ENCODE measurements at regions not wholly inside any gene's neighbourhood (a gene's known extent, or its start where the extent isn't known, plus 50 kb on each side); places are given as distances from the start of the nearest gene placed in this dataset.
A peak's percentile ranks its signal among the peaks of the same experiment; 100 is the strongest.
"Not testable (repeated sequence)": the region's sequence is repeated elsewhere in the genome, so short reads cannot be mapped to it uniquely, and the experiment has no call there.

DNA sequence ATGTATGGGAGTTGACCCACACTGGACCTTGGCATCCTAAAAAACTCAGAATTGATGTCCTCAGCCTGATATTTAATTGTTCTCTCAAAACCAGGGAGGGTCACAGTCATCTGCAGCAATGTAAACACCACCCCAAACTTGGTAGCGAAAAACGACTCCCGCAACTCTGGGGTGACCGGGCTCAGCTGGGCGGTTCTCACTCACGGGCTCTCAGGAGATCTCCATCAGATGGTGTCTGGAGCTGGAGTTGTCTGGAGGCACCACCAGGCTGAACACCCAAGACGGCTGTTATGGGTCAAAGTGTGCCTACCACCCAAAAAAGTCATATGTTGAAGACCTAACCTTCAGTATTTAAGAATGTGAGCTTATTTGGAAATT lies 50.9 kb upstream of the NXT1 start:
- no peaks in the 10 kb centered on the region for H3K4me1 ChIP-seq (ENCODE audit: control insufficient read depth, insufficient read depth, low read length)
- H3K4me3 ChIP-seq (ENCODE audit: low read length) = no peak overlapping the region
- H3K36me3 ChIP-seq (ENCODE audit: control insufficient read depth, insufficient read depth, low read length) = no peaks in the 10 kb centered on the region
- H3K9ac ChIP-seq (ENCODE audit: low read length) = no peak overlapping the region
- peaks cover 7% of the 10 kb centered on the region for H3K27me3 ChIP-seq (ENCODE audit: control insufficient read depth, insufficient read depth, low read length)
- H3K9me3 ChIP-seq (ENCODE audit: control insufficient read depth, low read length) = no peaks in the 10 kb centered on the region

DNA sequence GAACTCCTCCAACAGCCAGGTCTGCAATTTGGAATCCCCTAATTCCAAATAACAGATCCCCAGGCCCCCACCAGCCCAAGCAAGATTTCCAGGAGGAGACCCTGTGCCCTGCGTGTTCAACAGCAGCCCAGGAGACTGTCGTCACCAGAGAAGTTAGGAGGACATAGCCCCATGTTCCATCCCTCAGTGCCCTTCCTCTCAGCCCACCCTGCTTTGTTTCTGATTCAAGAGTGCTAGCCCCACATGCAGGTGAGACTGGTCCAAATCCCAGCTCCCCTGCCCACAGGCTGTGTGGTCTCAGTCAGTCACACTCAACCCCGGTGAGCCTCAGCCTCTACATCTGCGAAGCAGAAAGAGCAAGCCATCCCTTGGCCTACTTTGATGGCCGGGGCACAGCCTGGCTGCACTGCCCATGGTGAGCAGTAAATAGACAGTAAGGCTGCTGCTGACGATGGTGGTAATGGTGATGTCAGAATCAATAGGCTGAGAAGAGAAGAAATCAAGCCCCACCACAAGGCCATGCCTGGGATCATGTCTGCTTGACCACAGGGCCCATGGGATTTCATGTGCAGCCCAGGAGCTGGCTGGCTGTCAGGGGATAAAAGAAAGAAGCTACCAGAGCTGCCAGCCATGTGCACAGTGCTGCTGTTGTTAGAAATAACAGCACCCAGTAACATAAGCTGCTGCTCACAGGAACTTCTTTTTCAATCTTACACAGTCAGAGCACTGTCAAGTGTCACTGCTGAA lies 51.5 kb upstream of the NXT1 start:
- H3K4me3 ChIP-seq (ENCODE audit: low read length) = no peak overlapping the region
- no peaks in the 10 kb centered on the region for H3K9me3 ChIP-seq (ENCODE audit: control insufficient read depth, low read length)
- peaks cover 7% of the 10 kb centered on the region for H3K27me3 ChIP-seq (ENCODE audit: control insufficient read depth, insufficient read depth, low read length)
- no peak overlapping the region for H3K9ac ChIP-seq (ENCODE audit: low read length)
- no peaks in the 10 kb centered on the region for H3K4me1 ChIP-seq (ENCODE audit: control insufficient read depth, insufficient read depth, low read length)
- no peaks in the 10 kb centered on the region for H3K36me3 ChIP-seq (ENCODE audit: control insufficient read depth, insufficient read depth, low read length)

DNA sequence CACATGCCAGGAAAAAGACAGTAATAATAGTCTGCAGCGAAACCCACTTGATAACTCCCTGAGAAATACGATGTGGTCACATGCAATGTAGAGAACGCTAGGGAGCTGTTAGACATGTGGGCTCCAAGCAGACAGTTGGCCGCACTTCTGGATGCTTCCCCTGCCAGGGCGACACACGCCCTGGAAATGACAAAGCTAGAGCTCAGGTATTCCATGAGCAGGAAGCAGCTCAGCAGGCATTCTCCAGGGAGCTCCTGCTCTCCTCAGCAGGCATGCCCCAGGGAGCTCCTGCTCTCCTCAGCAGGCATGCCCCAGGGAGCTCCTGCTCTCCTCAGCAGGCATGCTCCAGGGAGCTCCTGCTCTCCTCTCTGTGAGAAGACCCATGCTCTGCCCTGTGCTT lies 52.4 kb upstream of the NXT1 start:
- Histone ChIP-seq H3K36me3 (ENCODE audit: control insufficient read depth, insufficient read depth, low read length) (no peaks in the 10 kb centered on the region), H3K4me1 (ENCODE audit: control insufficient read depth, insufficient read depth, low read length) (no peaks in the 10 kb centered on the region), H3K9me3 (ENCODE audit: control insufficient read depth, low read length) (no peaks in the 10 kb centered on the region), H3K9ac (ENCODE audit: low read length) (no peak overlapping the region), H3K4me3 (ENCODE audit: low read length) (no peak overlapping the region), H3K27me3 (ENCODE audit: control insufficient read depth, insufficient read depth, low read length) (peaks cover 7% of the 10 kb centered on the region)

DNA sequence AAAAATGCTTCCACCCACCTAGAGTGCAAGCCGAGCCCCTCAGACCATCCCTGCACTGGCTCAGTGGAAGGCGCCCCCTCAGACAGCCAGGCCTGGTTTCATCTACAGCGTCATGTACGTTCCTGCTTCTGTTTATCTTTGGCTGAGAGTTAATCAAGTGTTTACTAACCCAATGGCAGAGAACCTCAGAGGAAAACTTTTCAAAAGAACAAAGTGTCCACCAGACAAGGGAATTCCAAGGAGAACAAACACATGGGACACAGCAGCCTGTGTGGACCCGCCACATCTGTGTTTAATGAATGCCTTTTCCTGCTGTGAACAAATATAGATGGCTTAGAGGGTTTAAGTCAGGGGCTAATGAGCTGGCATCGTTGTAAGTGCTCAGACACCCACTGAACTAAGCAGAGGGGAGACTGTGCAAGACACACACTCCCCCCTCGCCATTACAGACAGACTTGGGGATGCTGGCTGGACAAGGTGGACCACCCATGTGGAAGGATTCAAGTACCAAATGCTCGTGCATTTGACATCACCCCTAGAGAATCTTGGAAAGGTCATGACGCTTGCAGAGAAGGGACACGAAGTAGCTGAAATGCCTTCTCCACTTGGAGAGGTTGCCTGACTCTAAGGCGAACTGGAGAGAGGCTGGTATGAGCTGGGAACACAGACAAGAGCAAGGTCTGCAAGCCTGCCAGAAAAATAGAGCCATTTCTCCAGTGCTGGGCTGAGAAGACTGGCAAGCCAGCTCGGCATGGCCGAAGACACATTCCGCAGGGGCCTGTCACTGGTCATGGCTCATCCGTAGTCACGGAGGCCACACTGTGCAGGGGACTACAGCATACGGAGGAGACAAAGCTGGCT lies 53.5 kb upstream of the NXT1 start:
- H3K36me3 ChIP-seq (ENCODE audit: control insufficient read depth, insufficient read depth, low read length) = no peaks in the 10 kb centered on the region
- no peaks in the 10 kb centered on the region for H3K4me1 ChIP-seq (ENCODE audit: control insufficient read depth, insufficient read depth, low read length)
- no peak overlapping the region for H3K4me3 ChIP-seq (ENCODE audit: low read length)
- peak overlapping the region; percentile 8 for H3K9ac ChIP-seq (ENCODE audit: low read length)
- no peaks in the 10 kb centered on the region for H3K9me3 ChIP-seq (ENCODE audit: control insufficient read depth, low read length)
- peaks cover 7% of the 10 kb centered on the region for H3K27me3 ChIP-seq (ENCODE audit: control insufficient read depth, insufficient read depth, low read length)

DNA sequence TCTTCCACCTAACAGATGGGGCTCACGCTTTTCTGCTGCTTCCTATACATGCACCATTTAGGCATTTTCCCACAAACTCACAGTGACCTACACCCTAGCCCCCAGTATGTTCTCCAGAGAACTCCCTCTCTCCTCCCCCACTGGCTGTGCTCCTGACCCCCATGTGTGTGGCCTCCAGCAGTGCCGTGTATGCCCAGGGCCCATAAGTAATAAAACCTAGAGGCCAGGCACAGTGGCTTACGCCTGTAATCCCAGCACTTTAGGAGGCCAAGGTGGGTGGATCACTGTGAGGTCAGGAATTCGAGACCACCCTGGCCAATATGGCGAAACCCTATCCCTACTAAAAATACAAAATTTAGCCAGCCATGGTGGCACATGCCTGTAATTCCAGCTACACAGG lies 54.7 kb upstream of the NXT1 start:
- Histone ChIP-seq H3K9ac (ENCODE audit: low read length) (no peak overlapping the region), H3K4me1 (ENCODE audit: control insufficient read depth, insufficient read depth, low read length) (no peaks in the 10 kb centered on the region), H3K36me3 (ENCODE audit: control insufficient read depth, insufficient read depth, low read length) (no peaks in the 10 kb centered on the region), H3K9me3 (ENCODE audit: control insufficient read depth, low read length) (no peaks in the 10 kb centered on the region), H3K4me3 (ENCODE audit: low read length) (no peak overlapping the region), H3K27me3 (ENCODE audit: control insufficient read depth, insufficient read depth, low read length) (peaks cover 7% of the 10 kb centered on the region)

DNA sequence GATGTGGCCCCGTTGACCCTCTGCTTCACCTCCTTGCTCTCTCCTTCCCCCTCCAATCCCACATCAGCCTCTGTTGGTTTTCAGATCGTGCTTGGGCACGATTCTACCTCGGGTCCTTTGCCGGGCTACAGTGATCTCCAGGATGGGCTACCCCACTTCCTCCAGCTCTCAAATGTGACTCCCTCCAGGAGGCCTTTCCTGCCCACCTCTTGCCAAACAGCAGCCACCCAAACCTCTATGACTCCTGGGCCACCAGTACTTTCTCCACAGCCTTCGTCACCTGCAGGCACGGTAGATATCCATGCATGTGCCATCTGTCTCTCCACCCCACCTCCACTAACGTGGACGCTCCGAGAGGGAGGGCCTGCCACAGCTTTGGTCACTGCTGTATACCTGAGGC lies 55.9 kb upstream of the NXT1 start:
- H3K36me3 ChIP-seq (ENCODE audit: control insufficient read depth, insufficient read depth, low read length) = no peaks in the 10 kb centered on the region
- no peaks in the 10 kb centered on the region for H3K9me3 ChIP-seq (ENCODE audit: control insufficient read depth, low read length)

DNA sequence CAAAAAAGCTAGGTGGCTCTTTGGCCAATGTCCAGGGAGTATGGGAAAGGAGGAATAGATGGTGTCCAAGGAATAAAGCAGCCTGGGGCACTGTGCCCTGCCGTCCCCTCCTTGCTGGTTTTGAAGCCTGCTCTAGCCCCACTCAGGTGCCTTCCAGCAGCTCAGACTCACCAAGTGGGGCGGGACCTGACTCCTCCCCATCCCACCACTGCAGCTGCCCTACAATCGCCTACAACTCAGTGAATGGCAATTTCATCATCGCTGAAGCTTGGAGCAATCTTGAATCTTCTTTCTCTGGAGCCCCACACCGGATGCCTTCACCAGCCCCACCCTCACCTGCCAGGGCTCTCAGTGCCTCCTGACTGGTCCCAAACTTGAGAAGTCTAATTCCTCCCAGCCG lies 56.4 kb upstream of the NXT1 start:
- Histone ChIP-seq H3K36me3 (ENCODE audit: control insufficient read depth, insufficient read depth, low read length) (no peaks in the 10 kb centered on the region), H3K9ac (ENCODE audit: low read length) (no peak overlapping the region), H3K4me3 (ENCODE audit: low read length) (no peak overlapping the region), H3K27me3 (ENCODE audit: control insufficient read depth, insufficient read depth, low read length) (peaks cover 7% of the 10 kb centered on the region), H3K9me3 (ENCODE audit: control insufficient read depth, low read length) (no peaks in the 10 kb centered on the region), H3K4me1 (ENCODE audit: control insufficient read depth, insufficient read depth, low read length) (no peaks in the 10 kb centered on the region)

More for the DNA sequence above, 55.9 kb upstream of the NXT1 start:
- Histone ChIP-seq H3K27me3 (ENCODE audit: control insufficient read depth, insufficient read depth, low read length) (peaks cover 7% of the 10 kb centered on the region), H3K4me1 (ENCODE audit: control insufficient read depth, insufficient read depth, low read length) (no peaks in the 10 kb centered on the region), H3K4me3 (ENCODE audit: low read length) (no peak overlapping the region), H3K9ac (ENCODE audit: low read length) (no peak overlapping the region)

DNA sequence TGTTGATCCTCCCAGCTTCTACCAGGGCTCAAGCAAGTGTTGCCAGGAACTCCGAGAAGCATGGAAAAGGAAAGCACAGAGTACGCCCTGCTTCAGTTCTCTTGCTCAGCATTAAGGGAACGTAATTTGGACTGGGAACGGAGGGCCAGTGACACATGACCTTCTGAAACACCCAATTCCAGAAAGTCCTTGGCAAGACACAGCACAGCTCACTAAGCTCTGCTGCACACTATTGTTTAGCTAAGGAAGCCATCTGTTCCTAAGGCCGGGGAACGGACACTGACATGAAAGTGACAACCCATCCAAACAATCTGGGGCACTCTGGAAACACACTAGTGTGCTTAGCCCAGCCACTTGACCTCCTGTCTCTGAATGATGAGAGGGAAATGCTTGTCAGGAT lies 56.9 kb upstream of the NXT1 start:
- H3K4me1 ChIP-seq (ENCODE audit: control insufficient read depth, insufficient read depth, low read length) = no peaks in the 10 kb centered on the region

DNA sequence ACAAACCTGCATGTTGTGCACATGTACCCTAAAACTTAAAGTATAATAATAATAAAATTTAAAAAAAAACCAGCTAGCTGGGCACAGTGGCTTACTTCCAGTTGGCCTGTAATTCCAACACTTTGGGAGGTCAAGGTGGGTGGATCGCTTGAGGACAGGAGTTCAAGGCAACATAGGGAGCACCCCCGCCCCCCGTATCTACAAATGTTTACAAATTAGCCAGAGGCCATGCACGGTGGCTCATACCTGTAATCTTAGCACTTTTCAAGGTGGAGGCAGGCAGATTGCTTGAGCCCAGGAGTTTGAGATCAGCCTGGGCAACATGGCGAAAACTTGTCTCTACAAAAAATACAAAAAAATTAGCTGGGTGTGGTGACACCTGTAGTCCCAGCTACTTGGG lies 58.3 kb upstream of the NXT1 start:
- not testable (repeated sequence) for H3K9me3 ChIP-seq (ENCODE audit: control insufficient read depth, low read length); H3K9ac ChIP-seq (ENCODE audit: low read length); H3K4me1 ChIP-seq (ENCODE audit: control insufficient read depth, insufficient read depth, low read length); H3K36me3 ChIP-seq (ENCODE audit: control insufficient read depth, insufficient read depth, low read length); H3K4me3 ChIP-seq (ENCODE audit: low read length); H3K27me3 ChIP-seq (ENCODE audit: control insufficient read depth, insufficient read depth, low read length)

More for the DNA sequence above, 56.9 kb upstream of the NXT1 start:
- no peak overlapping the region for H3K9ac ChIP-seq (ENCODE audit: low read length)
- H3K36me3 ChIP-seq (ENCODE audit: control insufficient read depth, insufficient read depth, low read length) = no peaks in the 10 kb centered on the region
- H3K4me3 ChIP-seq (ENCODE audit: low read length) = no peak overlapping the region
- H3K9me3 ChIP-seq (ENCODE audit: control insufficient read depth, low read length) = no peaks in the 10 kb centered on the region
- peaks cover 7% of the 10 kb centered on the region for H3K27me3 ChIP-seq (ENCODE audit: control insufficient read depth, insufficient read depth, low read length)

DNA sequence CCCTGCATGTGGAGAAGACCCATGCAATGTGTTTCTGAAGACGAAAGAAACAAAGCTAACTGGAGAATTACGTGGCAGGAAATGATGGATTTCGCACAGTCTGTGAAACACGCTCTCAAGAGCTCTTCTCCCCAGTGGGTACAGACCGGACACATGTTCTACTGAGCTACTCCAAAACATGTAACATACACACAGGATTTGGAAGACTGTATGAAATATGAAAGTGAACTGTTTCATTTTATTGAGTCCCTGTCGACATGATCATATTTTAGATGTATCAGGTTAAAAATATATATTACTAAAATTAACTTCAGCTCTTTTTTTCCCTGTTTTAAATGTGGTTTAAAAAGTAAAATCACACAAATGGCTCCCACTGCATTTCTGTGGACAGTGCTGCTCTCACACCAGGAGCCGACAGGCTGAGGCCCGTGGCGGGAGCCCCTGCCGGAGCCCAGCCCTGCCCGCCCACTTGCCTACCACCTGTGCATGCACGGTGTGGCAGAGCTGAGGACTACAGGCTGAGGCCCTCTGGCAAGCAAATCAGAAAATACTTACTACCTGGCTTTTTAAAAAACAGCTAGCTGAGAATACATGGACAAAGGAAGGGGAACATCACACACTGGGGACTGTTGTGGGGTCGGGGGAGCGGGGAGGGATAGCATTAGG lies 58.9 kb upstream of the NXT1 start:
- Histone ChIP-seq H3K4me3 (ENCODE audit: low read length) (no peak overlapping the region), H3K4me1 (ENCODE audit: control insufficient read depth, insufficient read depth, low read length) (no peaks in the 10 kb centered on the region), H3K9ac (ENCODE audit: low read length) (no peak overlapping the region), H3K36me3 (ENCODE audit: control insufficient read depth, insufficient read depth, low read length) (no peaks in the 10 kb centered on the region), H3K9me3 (ENCODE audit: control insufficient read depth, low read length) (no peaks in the 10 kb centered on the region), H3K27me3 (ENCODE audit: control insufficient read depth, insufficient read depth, low read length) (peaks cover 7% of the 10 kb centered on the region)

DNA sequence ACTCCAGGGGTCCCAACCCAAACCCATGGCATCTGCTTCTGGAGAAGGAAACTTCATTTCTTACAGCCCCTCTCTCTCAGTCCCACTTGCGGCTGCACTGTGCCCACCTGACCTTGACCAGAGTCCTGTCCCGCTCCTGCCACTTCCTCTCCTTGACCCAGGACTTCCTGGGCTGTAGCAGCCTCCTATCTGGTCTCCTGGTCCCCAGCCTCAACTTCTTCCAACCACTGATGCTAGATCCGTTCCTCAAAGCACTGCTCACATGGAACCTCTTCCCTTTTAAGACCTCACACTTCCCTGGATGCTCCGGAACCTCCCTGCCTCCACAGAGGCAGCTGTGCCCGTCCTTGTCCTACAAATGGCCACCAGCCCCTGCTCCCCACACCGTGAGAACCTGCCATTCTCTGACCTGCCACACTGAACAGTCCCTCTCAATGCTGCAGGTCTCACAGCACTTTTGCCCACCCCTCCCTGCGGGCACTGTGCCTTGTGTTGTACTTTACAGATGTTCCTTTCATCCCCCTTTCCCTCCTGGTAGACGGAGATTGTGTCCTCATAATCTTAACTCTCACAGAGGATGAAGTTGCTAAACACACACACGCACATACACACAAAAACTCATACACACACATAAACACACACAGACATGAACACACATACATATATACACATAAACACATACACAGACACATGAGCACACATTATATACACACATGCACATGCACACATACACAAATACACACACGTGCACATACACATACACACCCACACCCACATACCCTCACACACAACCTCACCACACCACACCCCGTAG lies 59.6 kb upstream of the NXT1 start:
- H3K9ac ChIP-seq (ENCODE audit: low read length) = no peak overlapping the region
- H3K36me3 ChIP-seq (ENCODE audit: control insufficient read depth, insufficient read depth, low read length) = no peaks in the 10 kb centered on the region
- peaks cover 4% of the 10 kb centered on the region for H3K27me3 ChIP-seq (ENCODE audit: control insufficient read depth, insufficient read depth, low read length)
- no peaks in the 10 kb centered on the region for H3K4me1 ChIP-seq (ENCODE audit: control insufficient read depth, insufficient read depth, low read length)
- H3K9me3 ChIP-seq (ENCODE audit: control insufficient read depth, low read length) = no peaks in the 10 kb centered on the region
- no peak overlapping the region for H3K4me3 ChIP-seq (ENCODE audit: low read length)

Measured in mucosa of stomach (tissue), 1 donor.